Mesodermal cell (in vitro differentiated cells): ENCODE measurements at regions not wholly inside any gene's neighbourhood (a gene's known extent, or its start where the extent isn't known, plus 50 kb on each side); places are given as distances from the start of the nearest gene placed in this dataset.

ENCODE experiments used
- H3K27ac ChIP-seq: 2 replicates; pipeline ENCODE4 v1.7.0; 2013; ENCODE audit warnings: mild to moderate bottlenecking, low read depth, low read length, moderate library complexity; ENCODE audit not compliant: severe bottlenecking
- H3K36me3 ChIP-seq: 2 replicates; pipeline ENCODE4 v1.7.1; 2013; ENCODE audit warnings: mild to moderate bottlenecking, low read length, moderate library complexity; ENCODE audit not compliant: control insufficient read depth, insufficient read depth
- H3K4me1 ChIP-seq: one replicate; pipeline ENCODE4 v1.7.1; 2013; ENCODE audit warnings: mild to moderate bottlenecking, low read length; ENCODE audit not compliant: insufficient read depth, control insufficient read depth, poor library complexity, severe bottlenecking
- H3K4me3 ChIP-seq: 2 replicates; pipeline ENCODE4 v1.7.0; 2013; ENCODE audit warnings: low read length, control low read depth, mild to moderate bottlenecking; ENCODE audit not compliant: insufficient read depth, poor library complexity, severe bottlenecking; ENCODE audit errors: extremely low read depth
- H3K9me3 ChIP-seq: 2 replicates; pipeline ENCODE4 v1.7.1; 2013; ENCODE audit warnings: mild to moderate bottlenecking, low read length, moderate library complexity; ENCODE audit not compliant: control insufficient read depth
- WGBS, 2 experiments: methylation state at CpG; one replicate each; pipeline ENCODE4 v1.1.5; 2013; ENCODE audit warnings: missing lambda C conversion rate in 2 of 2; ENCODE audit not compliant: insufficient coverage in 2 of 2; 5-methylcytosine and 5-hydroxymethylcytosine counted together

DNA sequence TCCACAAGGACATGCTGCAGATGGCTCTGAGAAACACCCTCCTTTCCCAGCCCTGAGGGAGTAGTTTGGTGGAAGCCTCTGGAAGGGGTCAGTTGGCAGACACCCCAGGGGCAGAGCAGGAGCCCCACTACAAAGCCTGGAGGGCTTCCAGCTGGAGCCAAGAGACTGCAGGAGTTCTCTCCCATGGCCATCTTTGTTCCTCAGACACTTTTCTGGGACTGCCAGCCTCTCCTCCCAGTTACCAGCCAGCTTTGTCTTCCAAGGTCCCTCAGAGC is 91.0 kb upstream of the PJA1 start:
- Histone ChIP-seq H3K4me1 (no peaks in the 10 kb centered on the region), H3K4me3 (no peak overlapping the region), H3K27ac (no peak overlapping the region), H3K9me3 (no peaks in the 10 kb centered on the region), H3K36me3 (no peaks in the 10 kb centered on the region)

- Histone ChIP-seq H3K27ac (no peak overlapping the region), H3K4me1 (no peaks in the 10 kb centered on the region), H3K4me3 (no peak overlapping the region), H3K9me3 (no peaks in the 10 kb centered on the region), H3K36me3 (no peaks in the 10 kb centered on the region)
- 70% methylated on average over 2 of the region's 11 CpGs; no CpG with 5 or more reads in 1 of the 2 experiments for WGBS, 2 experiments
Observed at GRCh38 chrX:69255441-69256290, 90.4 kb upstream of the PJA1 start.

DNA sequence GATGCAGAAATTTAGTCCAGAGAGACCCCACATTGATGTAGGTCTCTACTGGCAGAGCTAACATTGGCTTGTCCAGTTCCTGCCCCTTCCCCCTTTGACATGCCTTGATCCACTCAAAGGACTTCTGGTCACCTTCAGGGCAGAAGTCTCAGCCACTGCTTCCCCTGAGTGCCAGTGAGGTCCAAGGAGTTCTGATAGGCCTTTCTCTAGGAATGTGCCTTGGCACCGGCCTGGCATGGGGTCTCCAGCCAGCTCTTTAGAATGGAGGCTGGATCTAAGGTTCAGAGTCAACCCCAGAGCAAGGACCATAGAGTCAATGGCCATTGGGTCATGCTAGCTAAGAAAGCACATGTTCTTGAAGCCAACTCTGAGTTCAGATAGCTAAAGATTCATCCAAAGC is 88.6 kb upstream of the PJA1 start:
- H3K4me1 ChIP-seq: no peaks in the 10 kb centered on the region
- no peak overlapping the region for H3K27ac ChIP-seq
- H3K9me3 ChIP-seq: no peaks in the 10 kb centered on the region
- H3K4me3 ChIP-seq: no peak overlapping the region
- no peaks in the 10 kb centered on the region for H3K36me3 ChIP-seq
- WGBS, 2 experiments: 100% methylated on average over 1 of the region's 1 CpG; no CpG with 5 or more reads in 1 of the 2 experiments

DNA sequence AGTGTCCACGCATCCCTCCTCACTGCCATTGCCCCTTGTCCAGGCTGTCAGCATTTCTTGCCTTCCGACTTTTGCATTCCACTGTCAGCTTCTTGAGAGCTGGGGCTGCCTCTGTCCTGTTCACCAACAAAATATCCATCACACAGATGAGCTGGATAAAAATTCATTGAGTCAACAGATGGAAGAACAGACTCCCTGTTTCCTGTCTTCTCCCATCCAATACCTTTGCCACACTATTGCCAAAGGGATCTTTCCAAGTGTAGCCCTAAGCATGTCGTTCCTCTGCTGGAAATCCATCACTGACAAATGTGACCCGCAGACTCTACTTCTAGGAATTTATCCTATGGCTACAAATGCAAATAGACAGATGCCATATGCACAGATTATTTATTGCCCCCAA is 78.0 kb upstream of the PJA1 start:
- H3K4me3 ChIP-seq: no peak overlapping the region
- no peak overlapping the region for H3K27ac ChIP-seq
- H3K9me3 ChIP-seq: no peaks in the 10 kb centered on the region
- no peaks in the 10 kb centered on the region for H3K4me1 ChIP-seq
- 89 to 100% methylated on average over 1 to 3 of the region's 4 CpGs for WGBS, 2 experiments
- H3K36me3 ChIP-seq: no peaks in the 10 kb centered on the region

GRCh38 chrX:69238887-69239231 is 73.6 kb upstream of the PJA1 start:
- H3K4me1 ChIP-seq: no peaks in the 10 kb centered on the region
- no peaks in the 10 kb centered on the region for H3K36me3 ChIP-seq
- no peak overlapping the region for H3K4me3 ChIP-seq
- H3K27ac ChIP-seq: no peak overlapping the region
- WGBS, 2 experiments: no CpG with 5 or more reads among the region's 2 CpGs
- H3K9me3 ChIP-seq: no peaks in the 10 kb centered on the region

DNA sequence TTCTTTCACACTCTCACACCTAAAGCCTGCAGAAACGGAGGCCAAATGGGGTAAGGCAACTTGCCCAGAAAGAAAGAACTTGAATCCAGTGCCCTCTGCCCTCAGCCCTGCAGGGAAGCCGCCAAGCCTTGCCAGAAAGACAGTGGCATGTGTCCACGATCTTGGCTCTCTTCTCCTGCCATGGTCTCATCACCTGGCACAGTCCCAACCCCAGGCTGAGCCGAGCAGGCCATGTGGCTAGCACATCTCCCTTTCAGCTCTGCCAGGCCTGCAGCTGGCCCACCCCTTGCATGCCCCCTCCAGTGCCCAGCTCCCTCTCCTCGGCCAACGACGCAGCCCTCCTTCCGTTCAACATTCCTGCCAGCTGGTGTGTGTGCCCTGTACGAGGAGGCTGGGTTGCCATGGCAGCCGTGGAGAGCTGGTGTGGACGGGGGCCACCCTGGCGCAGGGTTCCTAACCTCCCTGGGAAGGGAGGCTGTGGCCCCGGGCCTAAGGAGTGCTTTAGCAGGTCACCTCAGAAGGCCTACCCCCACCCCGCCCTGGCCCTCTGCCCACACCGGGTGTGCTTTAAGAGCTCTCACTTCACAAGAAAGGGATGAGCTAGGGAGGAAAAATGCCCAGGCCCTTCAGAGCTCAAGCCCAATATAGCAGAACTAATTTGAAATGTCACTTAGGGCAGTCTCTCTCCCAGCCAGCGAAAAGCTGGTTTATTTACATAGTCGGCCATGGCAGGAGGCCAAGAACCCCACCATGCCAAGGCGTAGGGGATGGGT is 73.0 kb upstream of the PJA1 start:
- Histone ChIP-seq H3K9me3 (no peaks in the 10 kb centered on the region), H3K4me3 (no peak overlapping the region), H3K27ac (no peak overlapping the region), H3K36me3 (no peaks in the 10 kb centered on the region), H3K4me1 (no peaks in the 10 kb centered on the region)
- WGBS, 2 experiments: 80 to 100% methylated on average over 2 to 5 of the region's 18 CpGs

GRCh38 chrX:69237236-69237635 is 72.0 kb upstream of the PJA1 start:
- Histone ChIP-seq H3K36me3 (no peaks in the 10 kb centered on the region), H3K4me3 (no peak overlapping the region), H3K27ac (no peak overlapping the region), H3K9me3 (no peaks in the 10 kb centered on the region), H3K4me1 (no peaks in the 10 kb centered on the region)
- WGBS, 2 experiments: 60 to 77% methylated on average over 1 to 3 of the region's 5 CpGs

DNA sequence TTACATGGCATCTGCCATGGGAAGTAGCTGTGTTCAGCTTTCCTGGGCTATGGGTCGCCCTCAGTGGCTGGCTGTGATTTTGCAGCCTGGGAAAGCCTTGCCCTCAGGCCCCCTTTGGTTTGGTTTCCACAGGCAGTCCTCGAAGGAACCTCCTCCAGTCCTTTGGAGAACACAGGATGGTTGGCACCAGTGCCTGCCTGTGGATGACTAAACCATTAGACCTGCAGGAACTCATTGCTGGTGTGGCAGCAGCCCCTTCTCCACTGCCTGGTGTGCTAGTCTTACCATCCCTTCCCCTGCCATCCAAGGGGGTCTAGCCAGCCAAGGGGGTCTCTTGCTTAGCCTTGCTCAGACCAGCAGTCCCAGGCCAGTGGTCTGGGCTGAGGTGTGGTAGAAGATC is 71.4 kb upstream of the PJA1 start:
- 90% methylated on average over 2 of the region's 2 CpGs; no CpG with 5 or more reads in 1 of the 2 experiments for WGBS, 2 experiments

GRCh38 chrX:69234624-69235023 is 69.4 kb upstream of the PJA1 start:
- Histone ChIP-seq H3K36me3 (no peaks in the 10 kb centered on the region), H3K4me3 (no peak overlapping the region), H3K9me3 (no peaks in the 10 kb centered on the region), H3K27ac (no peak overlapping the region), H3K4me1 (no peaks in the 10 kb centered on the region)

More for the DNA sequence above, 71.4 kb upstream of the PJA1 start:
- no peak overlapping the region for H3K27ac ChIP-seq
- H3K4me3 ChIP-seq: no peak overlapping the region
- H3K4me1 ChIP-seq: no peaks in the 10 kb centered on the region
- no peaks in the 10 kb centered on the region for H3K36me3 ChIP-seq
- H3K9me3 ChIP-seq: no peaks in the 10 kb centered on the region

DNA sequence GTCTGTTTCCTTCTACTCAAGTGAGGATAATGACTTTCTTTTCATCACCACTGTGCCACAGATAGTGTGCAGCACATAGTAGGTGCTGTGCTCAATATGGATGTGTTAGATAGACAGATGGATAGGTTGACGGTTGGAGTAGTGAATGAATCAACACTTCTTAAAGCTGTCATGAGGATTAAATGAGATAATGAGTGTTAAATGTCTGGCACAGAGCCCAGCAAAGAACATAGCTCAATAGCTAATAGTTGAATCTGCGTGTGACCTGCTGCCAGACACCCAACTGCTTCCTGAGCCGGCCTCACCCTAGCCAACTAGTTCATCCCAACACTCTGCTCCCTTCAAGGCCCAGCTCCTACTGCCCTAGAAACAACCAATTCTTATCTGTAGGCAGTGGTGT is 67.7 kb upstream of the PJA1 start:
- no peaks in the 10 kb centered on the region for H3K36me3 ChIP-seq
- H3K4me1 ChIP-seq: peaks cover 4% of the 10 kb centered on the region
- no peak overlapping the region for H3K4me3 ChIP-seq
- no CpG with 5 or more reads among the region's 3 CpGs for whole genome bisulfite sequencing, 2 experiments
- no peaks in the 10 kb centered on the region for H3K9me3 ChIP-seq
- no peak overlapping the region for H3K27ac ChIP-seq

DNA sequence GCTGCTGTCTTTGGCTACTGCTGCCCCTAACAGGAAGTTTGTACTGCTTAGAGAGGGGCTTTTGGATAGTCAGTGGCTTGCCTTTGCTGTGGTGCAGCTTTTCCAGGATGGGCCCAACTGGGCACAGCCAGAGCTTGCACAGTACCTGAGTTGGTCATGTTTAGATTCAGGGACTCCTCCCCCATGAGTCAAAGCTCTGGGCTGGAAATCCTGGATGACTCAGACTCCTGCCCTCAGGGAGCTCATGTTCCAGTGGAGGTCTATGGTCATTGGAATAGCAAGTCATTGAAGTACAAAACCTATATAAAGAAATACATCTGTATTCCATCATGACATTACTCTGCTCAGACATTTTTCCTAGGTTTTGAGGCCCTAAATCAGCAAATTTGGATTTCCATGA is 66.7 kb upstream of the PJA1 start:
- H3K9me3 ChIP-seq: no peaks in the 10 kb centered on the region
- H3K4me3 ChIP-seq: no peak overlapping the region
- no peaks in the 10 kb centered on the region for H3K36me3 ChIP-seq
- peaks cover 4% of the 10 kb centered on the region for H3K4me1 ChIP-seq
- H3K27ac ChIP-seq: no peak overlapping the region
